ENCODE measurements at regions not wholly inside any gene's neighbourhood (a gene's known extent, or its start where the extent isn't known, plus 50 kb on each side); places are given as distances from the start of the nearest gene placed in this dataset.

DNA sequence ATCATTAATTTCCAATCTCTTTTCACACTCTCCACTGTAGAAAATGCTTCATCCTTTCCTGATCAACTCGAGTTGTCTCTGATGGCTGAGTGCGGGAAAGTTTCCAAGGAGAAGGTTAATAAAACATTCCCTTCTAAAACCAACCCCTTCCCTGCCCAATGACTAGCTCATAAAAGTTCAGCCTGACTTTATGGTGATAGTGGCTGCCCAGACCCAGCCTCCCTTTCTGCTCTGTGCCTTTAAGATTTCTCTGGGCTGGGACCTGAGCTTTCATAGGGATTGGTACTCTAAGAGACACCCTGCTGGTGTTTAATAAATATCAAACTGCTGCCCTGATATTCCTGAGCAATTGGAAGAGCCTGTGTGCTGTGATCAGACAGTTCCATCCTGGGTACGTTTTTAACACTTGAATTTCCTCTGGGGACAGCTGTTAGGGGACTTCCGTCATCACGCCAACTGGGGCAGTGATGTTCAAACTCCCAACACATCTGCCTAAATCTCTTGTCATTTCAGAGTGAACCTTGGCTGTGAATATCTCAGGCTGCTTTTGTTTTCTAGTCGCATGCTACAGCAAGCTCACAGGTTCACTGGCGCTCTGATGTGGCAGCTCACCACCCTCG is 195.0 kb upstream of the KIRREL3 start:
- DNase-seq: no peak

DNA sequence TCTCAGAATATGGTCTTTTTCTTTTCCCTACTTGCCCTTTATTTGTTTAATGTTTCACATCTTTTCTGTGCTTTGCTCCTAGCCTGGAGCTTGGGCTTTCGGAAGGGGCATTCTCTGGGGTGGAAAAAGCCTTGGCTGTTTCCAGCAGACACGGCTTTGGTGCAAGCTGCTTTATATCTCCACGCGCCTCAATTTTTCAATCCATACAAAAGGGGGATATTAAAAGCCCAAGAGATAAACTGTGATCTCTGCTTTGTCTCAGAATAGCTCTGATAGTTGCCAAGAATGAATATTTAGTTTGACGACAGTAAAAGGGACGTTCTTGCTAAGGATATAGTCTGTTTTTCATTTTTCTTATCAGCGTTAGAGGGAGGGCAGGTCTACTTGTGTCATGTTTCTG is 194.0 kb upstream of the KIRREL3 start:
- DNase-seq: no peak

DNA sequence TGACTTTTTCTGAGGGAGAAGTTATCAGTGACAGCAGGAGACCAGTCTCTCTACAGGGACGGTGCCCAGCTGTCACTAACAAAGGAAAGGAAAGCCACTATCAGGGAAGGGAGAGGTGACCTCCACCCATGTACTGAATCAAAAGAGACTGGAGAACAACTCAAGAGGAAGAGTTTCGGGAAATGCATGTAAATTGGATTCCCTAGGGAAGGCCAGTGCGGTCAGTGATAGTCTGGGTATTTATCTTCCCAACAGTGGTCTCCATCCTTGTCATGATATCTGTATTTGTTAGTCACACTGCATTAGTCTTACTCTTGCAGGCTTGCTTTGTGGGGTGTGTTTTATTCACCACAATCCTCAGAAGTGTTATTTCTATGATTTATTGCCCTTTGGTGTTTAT is 193.4 kb upstream of the KIRREL3 start:
- no peak for DNase-seq

DNA sequence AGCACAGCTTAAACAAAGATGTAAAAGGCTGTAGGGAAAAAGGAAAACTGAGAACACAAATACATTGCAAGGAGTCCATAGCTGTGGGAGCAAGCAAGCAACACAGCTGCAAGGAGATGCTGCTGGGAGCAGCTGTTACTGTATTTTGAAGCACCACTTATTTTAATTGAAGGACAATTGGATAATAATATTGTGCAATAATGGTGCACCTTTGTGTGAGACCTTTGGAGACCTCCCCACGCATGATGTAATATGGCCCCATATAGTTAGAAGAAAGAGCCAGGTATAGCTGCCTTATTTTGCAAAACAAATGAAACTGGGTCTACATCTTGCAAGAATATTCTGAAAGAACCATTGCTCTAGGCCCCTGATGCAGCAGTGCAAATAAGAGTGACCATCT is 191.1 kb upstream of the KIRREL3 start:
- DNase-seq: no peak

DNA sequence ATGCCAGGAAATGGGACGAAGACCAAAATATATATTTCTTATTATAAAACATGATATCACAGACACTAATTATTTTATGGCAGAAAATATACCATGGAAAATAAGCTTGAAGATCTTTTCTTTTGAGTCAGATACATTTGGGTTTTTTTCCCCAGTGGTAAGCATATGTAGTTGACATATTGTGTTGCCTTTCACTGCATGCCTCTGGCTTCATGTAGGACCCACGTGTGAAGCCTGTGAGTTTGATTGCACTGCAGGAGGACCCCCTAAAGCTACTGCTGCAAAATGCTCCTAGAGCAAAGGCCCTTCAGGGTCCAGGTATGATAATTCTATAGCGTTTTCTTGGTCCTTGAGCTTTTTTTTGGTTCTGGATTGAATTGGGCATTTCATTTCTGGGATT is 190.7 kb upstream of the KIRREL3 start:
- DNase-seq: no peak

DNA sequence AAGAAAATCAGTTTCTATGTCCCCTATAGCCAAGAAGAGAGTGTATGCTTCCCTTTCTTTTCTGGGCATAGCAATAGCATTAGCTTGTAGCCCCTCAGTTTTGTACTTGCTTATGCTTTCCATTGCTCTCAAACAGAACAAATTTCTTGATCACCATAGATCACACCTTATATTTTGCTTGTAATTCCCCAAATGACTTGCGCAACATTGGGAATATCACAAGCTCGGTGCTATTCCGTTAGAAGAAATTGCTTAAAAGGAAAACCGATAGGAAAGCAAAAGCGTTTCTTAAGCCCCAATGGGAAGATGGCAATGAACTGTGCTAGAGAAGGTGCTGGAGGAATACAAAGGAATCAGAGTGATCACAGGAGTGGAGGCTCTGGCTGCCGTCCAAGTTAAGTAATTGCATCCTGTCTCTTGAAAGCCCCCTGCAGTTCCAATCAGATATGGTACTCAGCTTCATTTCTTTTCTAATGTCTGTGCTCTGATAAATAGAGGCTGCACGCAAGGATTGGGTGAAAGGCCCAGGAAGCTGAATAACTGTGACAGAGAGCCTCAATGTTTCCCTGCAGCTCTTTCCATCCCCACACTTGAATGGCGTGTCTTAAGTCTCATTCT is 182.1 kb upstream of the KIRREL3 start:
- DNase-seq: no peak

DNA sequence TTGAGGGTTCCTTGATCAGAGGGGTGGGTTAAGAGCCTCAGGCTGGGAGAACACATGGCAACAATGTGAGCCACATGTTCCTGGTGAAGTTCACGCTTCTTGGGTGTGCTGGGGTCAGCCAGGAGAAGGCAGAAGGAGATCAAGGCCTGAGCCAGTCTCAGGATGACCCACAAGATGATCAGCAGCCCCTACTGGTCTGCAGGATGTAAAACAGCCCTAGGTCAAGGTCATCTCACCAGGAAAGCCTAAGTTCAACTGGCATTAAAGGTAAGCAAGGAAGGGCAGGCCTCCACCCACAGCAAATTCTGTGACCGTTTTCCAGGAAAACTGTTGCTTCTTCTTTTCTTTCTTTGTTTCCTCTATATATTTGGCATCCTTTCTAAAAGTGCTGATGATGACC is 156.7 kb upstream of the KIRREL3 start:
- DNase-seq: no peak

DNA sequence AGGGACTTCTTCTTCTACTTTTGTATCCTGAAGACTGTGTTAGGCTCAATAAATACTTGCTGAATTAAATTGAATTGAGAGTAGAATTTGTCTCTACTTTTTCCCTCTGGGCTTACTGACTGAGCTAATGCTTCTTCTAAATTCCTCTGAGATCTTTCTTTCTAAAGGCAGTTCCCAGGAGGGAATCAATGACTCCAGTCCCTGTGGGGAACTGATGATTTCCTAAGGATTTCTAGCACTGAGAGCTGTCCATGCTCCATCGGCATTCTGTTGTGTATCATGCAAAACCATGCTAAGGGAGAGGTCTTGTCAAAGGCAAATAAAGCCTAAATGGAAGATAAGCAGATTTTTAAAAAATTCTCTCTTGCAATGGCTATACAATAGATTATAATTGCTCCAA is 148.8 kb upstream of the KIRREL3 start:
- no peak for DNase-seq

DNA sequence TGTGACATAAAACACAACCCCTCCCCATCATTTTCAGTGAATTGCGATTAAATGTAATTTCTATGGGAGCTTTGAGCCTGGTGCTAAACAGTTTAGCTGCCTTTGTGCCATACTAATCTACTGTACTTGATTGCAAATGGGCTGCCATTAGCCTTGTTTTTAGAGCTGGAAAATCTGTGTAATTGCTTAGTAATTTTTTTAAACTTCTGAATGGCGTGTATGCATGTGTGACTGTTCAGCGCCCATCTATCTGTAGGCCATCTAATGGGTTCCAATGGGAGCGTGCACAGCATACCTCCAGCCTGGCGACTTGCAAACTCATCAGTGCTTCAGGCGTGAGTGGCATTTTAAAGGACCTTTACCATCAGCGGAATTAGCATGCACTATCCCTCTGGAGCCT is 142.7 kb upstream of the KIRREL3 start:
- DNase-seq: no peak

DNA sequence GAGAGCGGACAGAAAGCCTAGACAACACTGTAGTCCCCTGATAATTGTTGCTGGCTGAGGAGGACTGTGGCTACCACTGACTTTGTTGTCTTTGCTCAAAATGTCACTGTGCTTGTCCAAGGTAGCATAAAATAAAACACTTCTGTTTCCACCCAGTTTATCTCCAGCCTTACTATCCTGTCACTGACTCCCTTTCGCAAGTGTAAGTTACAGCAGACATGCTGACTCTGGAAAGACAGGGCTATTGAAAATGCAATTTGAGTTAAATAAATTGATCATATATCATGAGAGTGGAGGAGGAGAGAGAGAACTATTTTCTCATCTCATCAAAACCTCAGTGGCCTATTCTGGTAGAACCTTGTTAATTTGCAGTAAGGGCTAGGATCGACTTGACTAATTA is 138.0 kb upstream of the KIRREL3 start:
- DNase-seq: no peak

DNA sequence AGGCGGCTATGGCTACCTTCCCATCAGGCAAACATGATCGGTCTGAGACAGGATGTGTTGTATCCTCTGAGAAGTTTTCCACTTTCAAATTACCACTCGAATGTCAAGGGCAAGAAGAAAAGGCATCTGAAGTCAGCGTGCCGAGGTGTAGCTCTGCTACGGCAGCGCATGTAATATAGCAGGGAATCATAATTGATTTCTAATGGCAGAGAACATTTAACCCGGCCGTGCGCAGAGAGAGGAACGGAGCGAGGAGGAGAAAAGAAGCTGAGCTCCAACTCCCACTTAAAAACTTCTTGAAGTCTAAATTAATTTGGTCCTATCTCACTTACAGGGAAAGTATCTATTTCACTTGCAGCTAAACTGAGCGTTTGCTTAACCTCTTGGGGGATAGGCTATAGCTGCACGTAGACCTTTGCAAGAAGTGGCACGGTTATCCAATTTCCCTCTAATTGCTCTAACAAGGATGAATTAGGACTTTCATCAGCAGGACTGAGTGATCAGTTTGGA is 137.3 kb upstream of the KIRREL3 start:
- no peak for DNase-seq

DNA sequence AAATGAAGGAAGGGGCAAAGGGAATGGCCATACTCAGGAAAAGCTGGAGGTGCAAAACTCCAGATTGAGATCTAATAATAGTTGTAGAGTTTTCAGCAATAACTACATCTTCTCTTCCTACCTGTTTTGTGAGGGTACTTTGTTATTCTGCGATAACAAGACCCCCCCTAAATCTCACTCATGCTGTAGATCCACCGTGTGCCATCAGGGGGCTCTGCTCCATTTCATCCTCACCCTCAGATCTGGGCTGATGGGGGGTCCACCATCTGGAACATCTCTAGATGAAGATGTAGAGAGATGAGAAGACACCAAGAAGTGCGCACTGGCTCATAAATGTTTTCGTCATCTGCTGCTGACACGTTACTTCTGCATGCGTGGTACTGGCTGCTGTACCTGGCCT is 135.9 kb upstream of the KIRREL3 start:
- no peak for DNase-seq

DNA sequence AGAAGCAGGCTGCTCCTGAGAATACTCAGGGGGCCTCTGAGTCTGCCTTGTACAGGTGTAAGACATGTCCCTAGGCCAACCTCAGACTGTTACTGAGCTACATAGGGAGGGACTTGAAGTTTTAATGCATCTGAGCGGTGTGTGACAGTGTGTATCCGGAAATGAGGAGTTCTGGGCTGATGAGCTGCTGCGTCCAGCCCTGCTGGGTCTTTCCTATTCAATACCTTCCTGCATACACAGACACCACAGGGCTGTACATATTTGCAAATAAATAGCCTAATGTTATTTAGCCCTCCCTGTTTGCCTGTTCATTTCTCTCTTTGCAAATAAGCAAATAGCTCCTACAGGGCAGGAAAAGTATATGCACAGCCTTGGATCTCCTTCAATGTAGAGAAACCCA is 134.7 kb upstream of the KIRREL3 start:
- DNase-seq: no peak

DNA sequence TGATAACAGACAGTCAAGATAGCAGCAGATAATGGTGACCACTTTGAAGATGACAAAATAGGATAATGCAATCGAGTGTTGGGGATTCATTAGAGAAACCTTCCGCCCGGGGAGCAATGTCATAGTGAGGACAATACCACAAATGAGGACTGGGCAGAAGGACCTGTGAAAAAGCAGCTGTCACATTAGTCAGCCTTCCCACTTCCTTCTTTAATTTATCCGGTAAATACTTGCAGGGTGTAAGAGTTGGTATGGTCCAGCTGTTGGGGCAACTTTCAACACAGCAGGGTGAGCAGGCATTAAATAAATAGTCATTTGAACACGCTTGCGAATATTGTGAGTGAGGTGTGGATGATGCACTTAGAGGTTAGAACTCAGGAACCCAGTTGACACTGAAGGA is 132.5 kb upstream of the KIRREL3 start:
- DNase-seq: no peak

DNA sequence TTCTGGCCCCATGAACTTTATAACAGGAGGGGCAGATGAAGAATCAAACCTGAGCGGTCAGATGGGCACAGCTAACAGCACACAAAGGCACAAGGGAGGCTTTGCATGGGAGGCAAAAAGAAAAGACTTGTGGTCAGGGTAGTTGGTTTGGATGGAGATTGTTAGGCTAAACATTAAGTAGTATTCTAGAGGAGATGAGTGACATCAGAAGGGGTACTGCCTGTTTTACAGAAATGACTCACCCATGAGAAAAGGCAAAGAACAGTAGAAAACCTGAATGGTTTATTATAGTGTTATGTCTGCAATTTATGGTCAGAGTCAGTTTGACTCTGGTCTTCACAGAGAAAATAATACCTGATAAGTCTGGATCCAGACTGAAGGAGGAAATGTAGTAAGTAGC is 129.8 kb upstream of the KIRREL3 start:
- DNase-seq: no peak

DNA sequence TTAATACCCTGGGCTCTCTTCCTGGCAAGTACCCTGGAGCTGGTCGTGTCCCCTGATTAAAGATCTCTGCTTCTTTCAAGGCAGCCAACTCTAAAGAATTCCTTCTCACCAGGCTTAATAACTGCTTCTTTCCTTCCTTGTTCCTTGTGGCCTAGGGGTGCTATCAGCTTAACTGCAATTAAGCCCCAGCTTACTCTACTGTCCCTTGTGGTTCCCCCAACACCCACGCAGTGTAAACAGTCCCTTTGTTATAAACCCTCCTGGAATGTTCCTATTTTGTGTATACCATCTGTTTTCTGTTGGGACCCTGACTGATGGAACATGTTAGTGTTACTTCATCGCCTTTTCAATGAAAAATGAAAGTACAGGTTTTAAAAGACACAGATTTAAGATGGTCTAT is 126.4 kb upstream of the KIRREL3 start:
- DNase-seq: no peak

DNA sequence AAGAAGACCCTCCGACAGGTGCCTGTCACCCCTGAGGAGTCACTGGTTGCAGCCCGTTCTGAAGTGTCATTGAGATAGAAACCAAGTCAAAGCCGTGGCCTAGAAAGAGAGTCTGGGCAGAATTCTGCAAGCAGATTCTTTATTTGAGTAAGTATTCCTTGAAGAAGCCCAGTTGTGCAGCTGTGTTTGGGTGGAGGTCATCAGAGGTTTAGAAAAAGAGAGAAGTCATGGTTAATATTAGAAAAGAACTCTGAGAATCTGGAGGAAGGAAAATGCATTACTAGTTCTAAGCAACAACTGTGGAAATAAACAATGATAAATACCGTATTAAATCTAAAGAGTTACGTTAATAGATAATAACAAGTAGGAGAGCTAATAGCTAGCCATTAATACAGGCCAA is 118.8 kb upstream of the KIRREL3 start:
- no peak for DNase-seq

DNA sequence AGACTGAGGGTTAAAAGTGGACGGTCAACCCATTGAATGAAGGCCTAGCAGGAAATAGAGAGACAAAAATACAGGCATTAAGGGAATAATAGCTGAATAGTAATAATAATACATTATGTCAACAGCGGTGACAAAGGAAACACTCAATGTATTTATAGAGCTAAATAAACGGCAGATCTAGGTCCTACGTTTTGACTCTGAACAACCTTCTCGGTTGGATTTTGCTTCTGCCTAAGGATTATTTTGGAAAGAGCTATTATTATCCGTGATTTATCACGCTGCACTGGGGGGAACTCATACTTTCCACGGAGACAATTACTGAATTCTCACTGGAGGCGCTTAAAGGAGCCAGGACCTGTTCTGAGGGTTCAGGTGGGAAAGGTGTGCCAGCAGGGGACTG is 118.2 kb upstream of the KIRREL3 start:
- DNase-seq: no peak

DNA sequence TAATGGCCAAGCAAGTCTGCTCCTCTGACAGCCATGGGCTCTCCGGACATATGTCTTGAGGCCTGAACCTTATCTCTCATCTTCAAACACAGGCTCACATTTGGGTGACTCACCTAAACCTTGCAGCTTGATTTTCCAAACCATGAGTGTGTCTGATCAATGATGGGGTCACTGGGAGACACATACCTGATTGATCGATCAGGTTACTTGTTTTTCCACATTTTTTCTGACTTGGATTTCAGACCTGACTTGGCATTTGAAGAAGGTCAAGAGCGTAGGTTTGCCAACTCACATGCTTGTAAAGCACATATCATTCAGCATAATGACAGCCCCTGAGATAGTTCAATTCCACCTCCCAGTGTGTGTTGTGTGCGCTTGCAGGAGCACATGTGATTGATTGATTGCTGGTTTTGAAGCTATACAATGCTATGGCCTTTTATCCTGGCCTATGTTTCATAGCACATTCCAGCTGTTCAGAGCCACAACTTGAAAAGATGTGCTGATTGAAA is 116.7 kb upstream of the KIRREL3 start:
- DNase-seq: no peak

DNA sequence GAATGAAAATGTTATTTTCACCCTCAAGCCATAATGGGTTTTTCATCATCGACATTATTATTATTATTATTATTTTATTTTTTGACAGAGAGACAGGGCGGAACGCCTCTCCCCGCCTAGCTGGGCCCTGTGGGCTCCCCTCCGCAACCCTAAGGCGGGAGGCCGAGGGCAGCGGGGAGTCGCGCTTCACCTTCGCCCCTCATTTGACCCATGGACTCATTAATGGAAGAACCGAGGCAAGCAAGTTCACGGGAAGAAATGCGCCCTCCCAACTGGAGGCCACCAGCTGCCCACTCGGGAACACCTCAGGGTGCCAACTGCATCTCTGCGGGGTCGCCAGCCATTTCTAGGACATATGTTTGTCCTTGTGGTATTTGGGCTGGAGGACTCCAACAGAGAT is 115.3 kb upstream of the KIRREL3 start:
- no peak for DNase-seq

DNA sequence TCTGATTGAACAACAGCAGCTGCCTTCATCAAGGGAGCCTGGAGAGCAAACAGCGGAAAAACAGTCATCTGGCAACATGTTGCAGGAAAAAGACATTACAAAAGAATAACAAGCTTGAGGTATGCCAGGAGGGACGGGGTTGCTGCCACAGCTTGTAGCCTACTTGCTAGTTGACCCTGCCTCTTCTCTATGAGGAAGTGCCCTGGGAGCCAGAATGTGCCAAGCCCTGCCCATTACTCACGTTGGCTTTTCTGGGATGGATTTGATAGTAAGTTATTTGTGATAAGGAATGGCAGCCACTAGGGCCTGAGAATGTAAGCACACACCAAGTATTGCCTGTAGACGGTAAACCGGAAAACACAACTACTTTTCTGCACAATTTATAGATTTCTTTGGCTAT is 113.5 kb upstream of the KIRREL3 start:
- no peak for DNase-seq

DNA sequence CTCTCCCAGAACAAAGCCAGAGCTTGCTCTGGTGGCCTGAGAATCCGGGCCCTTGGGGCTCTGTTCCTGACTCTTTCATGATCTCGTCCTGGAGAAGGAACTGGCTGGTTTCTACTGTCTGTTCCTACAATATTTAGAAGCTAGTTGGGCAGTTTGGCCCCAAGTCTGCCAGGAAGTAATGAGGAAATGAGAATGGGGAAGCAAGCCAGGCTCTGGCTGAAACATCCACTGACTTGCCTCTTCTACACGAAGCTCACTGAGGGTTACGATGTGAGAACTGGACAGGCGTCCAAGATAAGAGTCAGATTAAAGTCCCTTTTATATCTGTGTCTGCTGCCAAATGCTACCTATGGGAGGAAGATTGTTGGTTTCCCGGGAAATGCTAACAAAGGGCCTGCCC is 110.0 kb upstream of the KIRREL3 start:
- no peak for DNase-seq

DNA sequence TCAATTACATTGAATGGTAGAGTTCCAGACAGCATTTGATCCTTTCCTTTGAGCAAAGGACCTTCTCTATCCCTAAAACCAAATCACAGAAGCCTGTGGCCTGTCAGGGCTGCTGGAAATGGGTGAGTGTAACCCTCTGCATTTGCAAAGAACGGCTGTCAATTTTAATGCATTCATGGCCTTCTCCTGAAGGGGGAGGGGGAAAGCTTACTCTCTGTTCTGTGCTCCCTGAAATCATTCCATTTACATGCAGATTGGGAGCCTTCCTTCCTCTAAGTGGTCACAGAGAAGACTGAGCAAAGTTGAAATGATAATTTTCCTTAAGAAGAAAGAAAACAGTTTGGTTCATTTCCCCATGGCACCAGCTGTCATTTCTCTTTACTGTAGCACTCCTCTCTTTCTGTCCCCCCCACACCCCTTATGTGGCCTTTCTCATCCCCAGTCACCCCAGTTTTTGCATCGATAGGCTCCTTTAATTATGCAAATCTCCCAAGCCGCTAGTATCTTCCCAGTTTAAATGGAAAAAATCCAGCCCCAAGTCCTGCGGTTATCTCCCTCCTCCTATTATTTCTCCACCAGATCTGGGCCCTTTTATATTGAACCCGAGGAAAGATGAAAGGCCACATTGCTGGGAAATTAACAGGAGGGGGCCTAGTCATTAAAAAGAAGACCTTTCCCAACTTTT is 109.4 kb upstream of the KIRREL3 start:
- no peak for DNase-seq

DNA sequence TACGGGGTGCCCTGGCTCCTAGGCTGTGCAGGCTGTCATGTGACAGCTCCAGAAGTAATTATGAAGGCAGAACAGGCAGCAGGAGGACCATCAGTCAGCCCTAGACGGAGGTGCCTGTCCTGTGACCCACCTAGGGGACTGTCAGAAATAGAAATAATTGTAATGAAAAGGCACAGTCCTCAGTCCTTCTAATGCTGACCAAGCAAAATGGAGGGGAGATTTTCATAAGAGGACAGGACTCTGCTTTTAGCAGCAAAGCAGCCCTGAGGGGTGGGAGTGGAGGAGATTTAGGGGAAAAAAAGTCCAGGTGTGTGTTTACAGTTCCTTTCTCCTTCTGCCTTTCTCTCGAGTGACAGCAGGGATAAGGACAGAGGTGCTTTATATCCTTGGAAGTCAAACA is 108.3 kb upstream of the KIRREL3 start:
- DNase-seq: no peak

Data from kidney glomerular epithelial cell (primary cell).